ENCODE measurements at regions not wholly inside any gene's neighbourhood (a gene's known extent, or its start where the extent isn't known, plus 50 kb on each side); places are given as distances from the start of the nearest gene placed in this dataset.

DNA sequence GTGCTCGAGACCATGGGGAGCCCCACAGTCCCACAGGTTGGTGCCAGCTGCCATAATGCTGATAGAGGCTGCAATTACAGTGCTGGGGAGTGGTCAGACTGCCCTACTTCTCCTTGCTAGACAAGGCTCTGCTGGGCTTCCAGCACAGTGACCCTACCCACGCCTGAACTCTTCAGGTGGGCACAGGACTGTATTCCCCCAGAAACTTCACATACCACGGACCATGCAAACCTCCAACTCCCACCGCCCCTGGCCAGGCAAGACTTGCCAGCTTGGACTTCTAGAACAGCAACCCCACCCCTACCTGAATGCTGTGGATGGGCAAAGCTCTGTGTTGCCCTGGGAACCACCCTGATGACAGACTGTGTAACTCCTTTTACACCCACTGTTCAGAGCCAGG is 885.3 kb downstream of the SI start:
- Mint-ChIP-seq H3K27ac (no peak overlapping the region), H3K4me3 (no peak overlapping the region), H3K27me3 (no peaks in the 10 kb centered on the region), H3K4me1 (ENCODE audit: low read depth) (no peaks in the 10 kb centered on the region), H3K36me3 (ENCODE audit: low read depth) (no peaks in the 10 kb centered on the region), H3K9me3 (peaks cover 17% of the 10 kb centered on the region)
- intact Hi-C loops (cut with micrococcal nuclease): no loop called here

DNA sequence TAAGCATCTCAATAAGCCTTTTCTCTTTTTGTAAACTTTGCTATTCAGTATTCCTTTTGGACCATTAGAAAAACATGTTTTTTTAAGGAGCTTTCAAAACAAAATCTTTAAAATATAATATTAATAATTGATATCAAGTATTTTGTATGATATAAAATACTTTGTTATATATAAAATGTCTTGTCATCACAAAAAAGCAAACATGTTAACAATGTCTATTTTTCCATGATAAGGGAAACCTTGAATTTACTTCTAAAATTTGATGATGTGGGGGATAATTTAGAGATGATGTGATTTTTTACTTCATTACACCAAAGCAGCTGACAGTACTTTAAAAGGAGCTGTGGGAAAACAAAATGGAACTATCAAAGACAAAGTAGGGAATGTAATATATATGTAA is 887.7 kb downstream of the SI start:
- Mint-ChIP-seq H3K36me3 (ENCODE audit: low read depth) (no peaks in the 10 kb centered on the region), H3K27me3 (no peaks in the 10 kb centered on the region), H3K9me3 (peaks cover 21% of the 10 kb centered on the region), H3K4me1 (ENCODE audit: low read depth) (no peaks in the 10 kb centered on the region), H3K4me3 (no peak overlapping the region), H3K27ac (no peak overlapping the region)
- intact Hi-C loops (cut with micrococcal nuclease): no loop called here

DNA sequence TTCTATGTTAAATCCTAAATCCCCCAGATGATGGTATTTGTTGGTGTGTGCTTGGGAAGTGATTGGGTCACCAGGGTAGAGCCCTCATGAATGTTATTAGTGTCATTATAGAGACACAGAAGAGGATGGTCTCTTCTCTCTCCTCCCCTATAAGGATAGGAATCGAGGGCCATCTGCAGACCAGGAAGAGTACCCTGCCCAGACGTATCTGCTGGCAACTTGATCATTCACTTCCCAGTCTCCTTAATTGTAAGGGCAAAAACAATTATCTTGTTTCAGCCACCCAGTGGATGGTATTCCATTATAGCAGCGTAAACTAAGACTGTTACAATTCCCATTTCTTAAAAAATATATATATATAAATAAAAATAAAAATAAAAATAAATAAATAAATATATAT is 892.2 kb downstream of the SI start:
- H3K4me3 Mint-ChIP-seq: no peak overlapping the region
- no peaks in the 10 kb centered on the region for H3K4me1 Mint-ChIP-seq (ENCODE audit: low read depth)
- no peaks in the 10 kb centered on the region for H3K27me3 Mint-ChIP-seq
- H3K36me3 Mint-ChIP-seq (ENCODE audit: low read depth): no peaks in the 10 kb centered on the region
- peaks cover 47% of the 10 kb centered on the region for H3K9me3 Mint-ChIP-seq
- H3K27ac Mint-ChIP-seq: no peak overlapping the region
- intact Hi-C loops (cut with micrococcal nuclease): no loop called here

DNA sequence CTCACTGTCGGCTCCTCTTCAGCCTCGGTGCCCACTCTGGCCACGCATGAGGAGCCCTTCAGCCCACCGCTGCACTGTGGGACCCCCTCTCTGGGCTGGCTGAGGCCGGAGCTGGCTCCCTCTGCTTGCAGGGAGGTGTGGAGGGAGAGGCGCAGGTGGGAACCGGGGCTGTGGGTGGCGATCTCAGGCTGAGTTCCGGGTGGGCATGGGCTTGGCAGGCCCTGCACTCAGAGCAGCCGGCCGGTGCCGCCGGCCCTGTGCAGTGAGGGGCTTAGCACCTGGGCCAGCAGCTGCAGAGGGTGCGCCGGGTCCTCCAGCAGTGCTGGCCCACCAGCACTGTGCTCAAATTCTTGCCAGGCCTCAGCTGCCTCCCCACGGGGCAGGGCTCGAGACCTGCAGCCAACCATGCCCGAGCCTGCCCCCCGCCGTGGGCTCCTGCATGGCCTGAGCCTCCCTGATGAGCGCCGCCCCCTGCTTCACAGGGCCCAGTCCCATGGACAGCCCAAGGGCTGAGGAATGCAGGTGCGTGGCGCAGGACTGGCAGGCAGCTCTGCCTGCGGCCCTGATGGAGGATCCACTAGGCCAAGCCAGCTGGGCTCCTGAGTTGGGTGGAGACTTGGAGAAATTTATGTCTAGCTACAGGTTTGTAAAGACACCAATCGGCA is 899.1 kb downstream of the SI start:
- no peak overlapping the region for H3K4me3 Mint-ChIP-seq
- no peaks in the 10 kb centered on the region for H3K36me3 Mint-ChIP-seq (ENCODE audit: low read depth)
- H3K4me1 Mint-ChIP-seq (ENCODE audit: low read depth): no peaks in the 10 kb centered on the region
- H3K27me3 Mint-ChIP-seq: no peaks in the 10 kb centered on the region
- no peak overlapping the region for H3K27ac Mint-ChIP-seq
- peaks cover 38% of the 10 kb centered on the region for H3K9me3 Mint-ChIP-seq
- intact Hi-C loops (cut with micrococcal nuclease): no loop called here

DNA sequence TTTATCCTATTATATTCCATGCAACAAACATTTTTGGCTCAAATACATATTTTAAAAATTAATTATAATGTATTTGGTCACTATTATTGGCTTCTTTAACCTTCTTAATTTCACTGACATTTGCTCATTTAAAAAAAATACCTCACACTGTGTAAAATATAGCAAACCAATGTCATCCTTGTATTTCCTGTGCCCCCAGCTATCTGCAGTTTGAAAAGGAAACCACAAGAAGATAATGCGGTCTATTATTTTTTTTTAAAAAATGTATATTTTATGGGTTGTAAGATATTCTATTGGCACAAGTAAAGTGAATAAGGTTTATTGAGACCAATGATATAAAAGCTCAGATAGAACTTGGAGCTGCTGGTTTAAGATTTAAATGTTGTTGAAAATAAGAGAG is 904.2 kb downstream of the SI start:
- intact Hi-C loops (cut with micrococcal nuclease): no loop called here
- H3K4me1 Mint-ChIP-seq (ENCODE audit: low read depth): no peaks in the 10 kb centered on the region
- H3K27ac Mint-ChIP-seq: no peak overlapping the region
- H3K27me3 Mint-ChIP-seq: no peaks in the 10 kb centered on the region
- peaks cover 6% of the 10 kb centered on the region for H3K9me3 Mint-ChIP-seq
- no peaks in the 10 kb centered on the region for H3K36me3 Mint-ChIP-seq (ENCODE audit: low read depth)
- no peak overlapping the region for H3K4me3 Mint-ChIP-seq

DNA sequence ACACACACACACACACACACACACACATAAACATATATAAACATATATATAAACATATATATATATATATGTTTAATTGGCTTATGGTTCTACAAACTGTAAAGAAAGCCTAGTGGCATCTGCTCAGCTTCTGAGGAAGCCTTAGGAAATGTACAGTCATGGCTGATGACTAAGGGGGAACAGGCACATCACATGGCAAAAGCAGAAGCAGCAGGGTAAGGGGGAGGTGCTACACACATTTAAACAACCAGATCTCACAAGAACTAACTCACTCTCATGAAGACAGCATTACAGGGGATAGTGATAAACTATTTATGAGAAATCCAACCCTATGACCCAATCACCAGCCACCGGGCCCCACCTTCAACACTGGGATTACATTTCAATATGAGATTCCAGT is 922.9 kb downstream of the SI start:
- Mint-ChIP-seq H3K27ac (no peak overlapping the region), H3K4me1 (ENCODE audit: low read depth) (no peaks in the 10 kb centered on the region)

DNA sequence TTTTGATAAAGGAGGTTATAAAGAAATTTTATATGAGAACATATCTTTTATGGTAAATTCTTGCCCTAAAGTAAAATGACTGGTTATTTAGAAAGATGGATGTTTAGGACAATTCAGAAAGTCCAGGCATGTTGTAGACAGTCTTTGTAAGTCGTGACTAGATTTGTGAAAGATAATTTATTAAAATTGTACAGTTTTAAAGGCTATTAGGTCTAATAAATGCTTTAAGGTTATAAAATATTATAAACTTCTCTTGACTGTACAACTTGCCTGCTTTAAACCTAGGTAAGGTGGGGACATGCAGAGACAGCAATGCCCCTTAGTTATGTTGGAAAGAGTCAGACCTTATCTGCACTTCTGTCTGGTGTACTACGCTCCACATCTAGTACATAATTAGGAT is 933.5 kb downstream of the SI start:
- intact Hi-C loops (cut with micrococcal nuclease): no loop called here
- Mint-ChIP-seq H3K4me1 (ENCODE audit: low read depth) (no peaks in the 10 kb centered on the region), H3K9me3 (peaks cover 65% of the 10 kb centered on the region), H3K27me3 (no peaks in the 10 kb centered on the region), H3K4me3 (no peak overlapping the region), H3K36me3 (ENCODE audit: low read depth) (no peaks in the 10 kb centered on the region), H3K27ac (no peak overlapping the region)

More for the DNA sequence above, 922.9 kb downstream of the SI start:
- intact Hi-C loops (cut with micrococcal nuclease): no loop called here
- H3K9me3 Mint-ChIP-seq: peaks cover 30% of the 10 kb centered on the region
- H3K4me3 Mint-ChIP-seq: no peak overlapping the region
- no peaks in the 10 kb centered on the region for H3K36me3 Mint-ChIP-seq (ENCODE audit: low read depth)
- no peaks in the 10 kb centered on the region for H3K27me3 Mint-ChIP-seq

DNA sequence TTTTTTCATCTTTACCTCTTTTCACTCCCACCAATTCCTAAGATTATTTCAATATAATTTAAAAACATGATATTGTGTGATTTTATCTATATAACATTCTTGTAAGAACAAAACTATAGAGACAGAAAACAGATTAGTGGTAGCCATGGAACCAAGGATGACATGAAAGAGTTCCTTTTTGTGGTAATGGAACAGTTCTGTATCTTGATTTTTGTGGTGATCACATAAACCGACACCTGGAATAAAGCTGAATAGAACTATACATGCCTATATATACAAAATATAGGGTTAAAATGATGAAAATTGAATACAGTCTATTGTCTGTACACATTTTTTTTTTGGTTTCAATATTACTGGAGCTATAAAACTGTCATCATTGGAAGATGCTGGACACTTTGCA is 945.4 kb downstream of the SI start:
- H3K27me3 Mint-ChIP-seq: no peaks in the 10 kb centered on the region
- no peaks in the 10 kb centered on the region for H3K9me3 Mint-ChIP-seq
- no peaks in the 10 kb centered on the region for H3K4me1 Mint-ChIP-seq (ENCODE audit: low read depth)
- no peaks in the 10 kb centered on the region for H3K36me3 Mint-ChIP-seq (ENCODE audit: low read depth)
- intact Hi-C loops (cut with micrococcal nuclease): no loop called here
- H3K27ac Mint-ChIP-seq: no peak overlapping the region
- no peak overlapping the region for H3K4me3 Mint-ChIP-seq

DNA sequence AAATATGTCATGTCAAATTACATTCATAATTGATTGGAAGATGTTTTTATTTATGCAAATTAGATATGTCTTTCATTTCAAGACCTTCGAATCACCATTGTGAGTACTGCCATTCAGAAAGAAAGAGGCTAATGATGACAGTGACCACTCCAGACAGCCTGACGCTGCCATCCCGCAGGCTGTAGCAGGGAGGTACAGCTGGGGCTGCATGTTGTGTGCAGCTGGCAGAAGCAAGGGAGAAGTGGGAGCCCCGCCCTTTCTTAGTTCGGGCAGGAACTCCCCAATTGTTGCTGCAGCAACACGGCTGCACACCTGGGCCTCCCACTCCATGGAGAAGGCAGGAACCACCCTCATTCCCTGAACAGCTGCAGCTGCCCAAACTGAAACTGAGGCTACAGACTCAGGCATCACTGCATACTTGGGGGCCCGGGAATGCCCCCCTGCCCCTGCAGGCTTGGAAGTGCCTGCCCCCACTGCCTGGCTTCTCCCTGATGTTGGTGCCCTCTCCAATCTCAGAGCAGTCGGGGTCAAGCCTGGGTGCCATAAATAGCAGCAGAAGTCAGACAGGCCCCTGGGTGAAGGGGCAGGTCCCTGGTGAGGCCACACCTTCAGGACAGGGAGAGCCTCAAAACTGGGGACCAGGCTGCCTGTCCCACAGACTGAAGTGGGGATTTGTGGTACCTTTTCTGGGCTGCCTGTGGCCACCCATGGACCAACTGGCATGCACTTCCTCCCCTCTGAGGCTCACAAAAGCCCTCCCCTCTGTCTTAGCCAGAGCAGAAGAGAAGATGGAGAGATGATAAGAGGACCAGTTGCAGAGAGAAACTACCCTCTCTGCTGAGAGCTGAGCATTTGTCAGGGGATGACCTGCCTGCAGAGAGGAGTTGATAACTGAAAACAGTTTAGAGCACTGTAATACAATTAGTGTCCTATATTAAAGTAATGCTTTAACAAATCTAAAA is 964.6 kb downstream of the SI start:
- intact Hi-C loops (cut with micrococcal nuclease): no loop called here
- Mint-ChIP-seq H3K9me3 (peaks cover 35% of the 10 kb centered on the region), H3K4me1 (ENCODE audit: low read depth) (no peaks in the 10 kb centered on the region), H3K36me3 (ENCODE audit: low read depth) (no peaks in the 10 kb centered on the region), H3K27ac (no peak overlapping the region), H3K4me3 (no peak overlapping the region), H3K27me3 (no peaks in the 10 kb centered on the region)

DNA sequence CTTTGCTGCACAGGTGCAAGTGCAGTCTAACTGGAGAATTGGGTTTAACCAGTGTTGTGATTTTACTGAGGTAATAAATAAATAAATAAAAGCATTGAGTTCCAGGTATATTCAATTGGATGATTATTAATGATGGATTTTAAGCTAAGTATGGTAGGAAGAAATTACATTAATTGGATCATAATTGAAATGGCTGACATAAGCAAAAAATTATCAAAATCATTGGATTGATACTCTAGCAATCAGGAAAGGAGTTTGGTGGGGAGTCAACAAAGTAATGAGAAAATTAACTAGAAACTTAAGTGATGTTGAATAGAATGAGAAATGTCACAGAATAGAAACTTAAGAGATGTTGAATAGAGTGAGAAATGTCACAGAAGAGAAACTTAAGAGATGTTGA is 981.9 kb downstream of the SI start:
- Mint-ChIP-seq H3K9me3 (peaks cover 18% of the 10 kb centered on the region), H3K27ac (no peak overlapping the region), H3K36me3 (ENCODE audit: low read depth) (no peaks in the 10 kb centered on the region), H3K4me3 (no peak overlapping the region), H3K27me3 (no peaks in the 10 kb centered on the region), H3K4me1 (ENCODE audit: low read depth) (no peaks in the 10 kb centered on the region)
- intact Hi-C loops (cut with micrococcal nuclease): no loop called here

DNA sequence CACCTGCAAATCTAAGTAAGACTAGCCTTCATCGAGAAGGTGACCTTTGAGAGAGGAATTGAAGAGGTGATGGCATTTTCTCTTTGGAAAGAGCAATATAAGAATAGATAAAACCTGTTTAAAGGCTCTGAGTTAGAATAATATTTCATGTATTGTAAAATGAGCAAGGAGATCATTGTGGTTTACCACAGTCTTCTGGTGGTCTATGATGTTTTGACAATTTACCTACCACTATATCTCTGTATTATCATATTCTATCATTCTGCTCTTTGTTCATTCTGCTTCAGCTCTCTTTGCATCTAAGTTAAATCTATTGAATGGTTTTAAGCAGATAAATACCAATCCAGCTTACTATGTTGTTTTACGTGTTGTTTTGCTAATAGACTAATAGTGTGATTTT is 982.3 kb downstream of the SI start:
- Mint-ChIP-seq H3K27me3 (no peaks in the 10 kb centered on the region), H3K9me3 (peaks cover 18% of the 10 kb centered on the region), H3K4me3 (no peak overlapping the region), H3K36me3 (ENCODE audit: low read depth) (no peaks in the 10 kb centered on the region), H3K27ac (no peak overlapping the region), H3K4me1 (ENCODE audit: low read depth) (no peaks in the 10 kb centered on the region)
- intact Hi-C loops (cut with micrococcal nuclease): no loop called here

DNA sequence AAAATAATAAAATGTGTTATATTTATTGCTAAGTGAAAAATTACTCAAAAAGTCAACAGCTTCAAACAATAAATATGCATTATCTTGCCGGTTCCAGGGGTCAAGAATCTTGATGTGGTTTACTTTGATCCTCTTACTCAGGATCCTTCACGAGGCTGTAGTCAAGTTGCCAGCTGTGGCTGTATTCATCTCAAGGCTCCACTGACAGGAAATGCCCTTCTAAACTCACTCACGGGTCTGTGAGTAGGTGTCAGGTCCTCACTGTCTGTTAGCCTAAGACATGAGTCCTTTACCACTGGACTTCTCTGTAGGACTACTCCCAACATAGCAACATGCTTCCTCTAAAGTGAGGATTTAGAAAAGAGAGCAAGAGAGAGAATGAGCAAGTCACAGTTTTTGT is 983.0 kb downstream of the SI start:
- Mint-ChIP-seq H3K27me3 (no peaks in the 10 kb centered on the region), H3K27ac (no peak overlapping the region), H3K9me3 (peaks cover 18% of the 10 kb centered on the region), H3K36me3 (ENCODE audit: low read depth) (no peaks in the 10 kb centered on the region), H3K4me1 (ENCODE audit: low read depth) (no peaks in the 10 kb centered on the region), H3K4me3 (no peak overlapping the region)
- intact Hi-C loops (cut with micrococcal nuclease): no loop called here

DNA sequence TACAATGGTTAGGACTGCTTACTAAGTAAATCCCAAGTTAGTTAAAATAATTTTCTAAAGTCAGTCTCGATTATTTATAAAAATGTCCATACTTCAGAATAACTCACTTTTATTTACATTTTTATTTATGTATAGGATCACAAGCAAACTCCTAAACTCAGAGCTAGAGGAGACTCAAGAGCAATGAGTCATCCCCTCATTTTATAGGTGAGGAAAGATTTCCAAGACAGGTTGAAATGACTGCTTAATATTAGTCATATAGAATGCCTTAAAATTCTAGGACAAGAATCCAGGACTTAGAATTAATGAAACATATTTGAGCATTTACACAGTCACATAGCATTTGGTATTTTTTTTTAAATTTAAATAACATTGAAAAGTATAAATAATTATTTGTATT is 983.8 kb downstream of the SI start:
- H3K27ac Mint-ChIP-seq: no peak overlapping the region

DNA sequence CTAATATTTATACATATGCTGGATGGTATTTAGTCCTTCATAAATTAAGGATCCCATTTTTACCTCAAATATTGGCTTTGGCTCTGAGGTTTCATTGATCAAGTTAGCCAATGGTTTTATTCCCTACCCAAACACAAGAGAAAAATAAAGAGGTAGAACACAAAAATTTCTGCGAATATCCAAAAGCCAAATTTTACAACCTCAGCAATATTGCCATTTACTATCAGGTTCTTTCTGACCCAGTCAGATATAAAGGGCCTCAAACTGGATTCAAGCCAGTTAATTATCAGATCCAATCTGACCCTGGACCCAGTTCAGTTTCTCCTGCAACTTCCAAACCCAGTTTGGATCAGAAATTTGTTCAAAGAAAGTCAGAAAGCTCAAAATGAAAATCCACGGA is 998.1 kb downstream of the SI start:
- no peak overlapping the region for H3K27ac Mint-ChIP-seq
- no peak overlapping the region for H3K4me3 Mint-ChIP-seq
- no peaks in the 10 kb centered on the region for H3K27me3 Mint-ChIP-seq
- intact Hi-C loops (cut with micrococcal nuclease): no loop called here
- H3K36me3 Mint-ChIP-seq (ENCODE audit: low read depth): no peaks in the 10 kb centered on the region
- peaks cover 6% of the 10 kb centered on the region for H3K9me3 Mint-ChIP-seq
- H3K4me1 Mint-ChIP-seq (ENCODE audit: low read depth): no peaks in the 10 kb centered on the region

More for the DNA sequence above, 983.8 kb downstream of the SI start:
- Mint-ChIP-seq H3K27me3 (no peaks in the 10 kb centered on the region), H3K4me3 (no peak overlapping the region), H3K4me1 (ENCODE audit: low read depth) (no peaks in the 10 kb centered on the region), H3K36me3 (ENCODE audit: low read depth) (no peaks in the 10 kb centered on the region), H3K9me3 (peaks cover 18% of the 10 kb centered on the region)
- intact Hi-C loops (cut with micrococcal nuclease): no loop called here

Data from dendritic cell treated with granulocyte-macrophage colony-stimulating factor and Interleukin-4, amounts not matched to agents 40 ng/mL and 50 ng/mL, for 4 days (primary cell).